Neural progenitor cell (in vitro differentiated cells): ENCODE measurements at regions not wholly inside any gene's neighbourhood (a gene's known extent, or its start where the extent isn't known, plus 50 kb on each side); places are given as distances from the start of the nearest gene placed in this dataset.

ENCODE experiments used
- CTCF ChIP-seq: fragments of 200-600 bp; sonication (generic); IDR thresholded peaks from 2 replicates; pipeline ENCODE4 v1.5.1; 2017; ENCODE audit warnings: antibody characterized with exemption, mild to moderate bottlenecking
- EZH2phosphoT487 ChIP-seq: fragments of 200-600 bp; sonication (generic); IDR thresholded peaks from 2 replicates; pipeline ENCODE4 v1.6.1; 2017; ENCODE audit warnings: antibody characterized with exemption

DNA sequence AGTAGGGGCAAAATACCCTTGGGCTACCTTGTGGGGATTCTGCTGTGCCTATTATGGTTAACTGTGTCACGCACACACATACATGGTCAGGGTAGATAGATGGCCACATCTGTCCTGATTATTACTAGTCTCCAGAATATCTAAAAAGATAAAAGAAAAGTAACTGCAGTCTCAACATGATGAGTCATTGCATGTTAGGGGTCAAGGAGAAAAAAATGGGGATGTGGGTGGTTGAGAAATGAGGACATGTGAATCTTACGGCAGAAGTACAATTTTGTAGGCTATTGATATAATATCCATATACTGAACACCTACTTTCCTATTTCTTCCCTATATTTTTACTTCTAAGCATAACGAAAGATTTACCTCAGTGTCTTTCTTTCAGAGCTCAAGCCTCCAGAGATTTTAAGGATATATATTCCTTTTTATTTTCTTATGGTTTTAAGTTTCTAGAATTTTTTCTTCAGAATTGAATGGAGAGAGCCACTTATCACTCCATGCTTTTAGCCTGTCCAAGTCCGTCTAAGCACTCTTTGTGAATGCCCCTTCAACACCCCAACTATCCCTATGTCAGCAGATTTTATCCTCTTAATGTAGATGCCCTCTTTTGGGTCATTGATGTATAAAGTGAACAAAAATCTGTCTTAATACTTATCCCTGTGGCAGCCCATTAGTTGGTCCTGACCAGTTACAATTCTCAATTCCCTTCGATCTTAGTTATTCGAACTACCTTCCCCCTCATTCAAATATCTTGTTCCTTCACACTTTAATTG, 642.2 kb downstream of the IQCM start:
- TF ChIP-seq CTCF (no peak), EZH2phosphoT487 (no peak)
